ENCODE measurements at regions not wholly inside any gene's neighbourhood (a gene's known extent, or its start where the extent isn't known, plus 50 kb on each side); places are given as distances from the start of the nearest gene placed in this dataset.

GRCh38 chr6:40315060-40315459, 272.1 kb downstream of the LRFN2 start:
- in situ Hi-C loops (cut with HindIII; ENCODE audit: low sequenced_read_pairs), result no loop called here
- DNase-seq (ENCODE audit: low spot score), result no peak

- in situ Hi-C loops (cut with HindIII; ENCODE audit: low sequenced_read_pairs), result no loop called here
- DNase-seq (ENCODE audit: low spot score), result no peak
Measured at GRCh38 chr6:40313582-40313981, 273.6 kb downstream of the LRFN2 start.

GRCh38 chr6:40312213-40313015, 274.8 kb downstream of the LRFN2 start:
- DNase-seq (ENCODE audit: low spot score), result peak; percentile 87
- in situ Hi-C loops (cut with HindIII; ENCODE audit: low sequenced_read_pairs), result no loop called here

GRCh38 chr6:40308533-40309306, 278.4 kb downstream of the LRFN2 start:
- in situ Hi-C loops (cut with HindIII; ENCODE audit: low sequenced_read_pairs), result no loop called here
- DNase-seq (ENCODE audit: low spot score), result peak; percentile 30

DNA sequence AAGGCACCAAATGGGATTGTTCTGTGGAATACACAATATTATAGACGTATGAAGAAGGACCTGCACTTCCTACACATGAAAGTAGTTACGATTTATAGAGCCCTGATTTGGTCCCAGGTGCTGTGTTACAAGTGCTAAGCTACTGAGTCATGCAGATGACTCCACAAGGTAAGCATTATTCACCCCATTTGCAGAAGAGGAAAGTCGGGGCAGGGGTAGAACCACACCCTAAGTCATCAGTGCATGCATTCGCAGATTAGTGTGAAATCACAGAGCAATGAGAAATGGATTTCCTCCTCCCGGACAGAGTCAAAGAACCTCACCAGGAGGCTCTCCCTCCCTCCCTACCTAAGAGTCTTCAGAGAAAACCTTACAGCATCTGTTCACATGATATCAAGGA, 279.5 kb downstream of the LRFN2 start:
- in situ Hi-C loops (cut with HindIII; ENCODE audit: low sequenced_read_pairs), result no loop called here
- no peak for DNase-seq (ENCODE audit: low spot score)

DNA sequence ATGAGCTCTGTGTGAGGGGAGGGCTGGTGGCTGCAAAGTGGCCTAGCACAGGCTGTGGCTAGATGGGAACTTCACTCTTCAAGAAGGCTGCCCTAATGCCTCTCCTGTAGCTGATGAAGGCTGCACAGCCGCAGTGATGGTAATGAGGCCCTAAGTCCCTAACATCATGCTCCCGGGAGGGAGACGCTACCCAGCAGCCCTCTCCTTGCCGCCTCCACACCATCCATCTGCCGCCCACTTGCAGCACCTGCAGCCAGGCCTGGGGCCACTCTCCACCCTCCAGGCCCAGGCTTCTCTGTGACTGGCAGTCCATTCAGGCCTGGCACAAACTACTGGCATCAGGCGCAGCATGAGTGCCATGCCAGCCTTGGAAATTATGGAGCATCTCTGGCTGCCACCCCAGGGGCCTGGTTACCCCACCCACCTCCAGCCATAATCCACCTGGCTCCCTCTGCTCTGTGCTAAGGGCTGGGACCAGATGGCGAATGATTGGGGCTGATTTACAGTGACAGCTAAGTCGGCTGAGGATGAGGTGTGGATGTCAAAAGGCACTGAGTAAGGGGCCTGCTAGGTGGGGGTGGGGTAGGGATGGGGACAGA, 284.2 kb downstream of the LRFN2 start:
- in situ Hi-C loops (cut with HindIII; ENCODE audit: low sequenced_read_pairs), result no loop called here
- peak; percentile 94 for DNase-seq (ENCODE audit: low spot score)

DNA sequence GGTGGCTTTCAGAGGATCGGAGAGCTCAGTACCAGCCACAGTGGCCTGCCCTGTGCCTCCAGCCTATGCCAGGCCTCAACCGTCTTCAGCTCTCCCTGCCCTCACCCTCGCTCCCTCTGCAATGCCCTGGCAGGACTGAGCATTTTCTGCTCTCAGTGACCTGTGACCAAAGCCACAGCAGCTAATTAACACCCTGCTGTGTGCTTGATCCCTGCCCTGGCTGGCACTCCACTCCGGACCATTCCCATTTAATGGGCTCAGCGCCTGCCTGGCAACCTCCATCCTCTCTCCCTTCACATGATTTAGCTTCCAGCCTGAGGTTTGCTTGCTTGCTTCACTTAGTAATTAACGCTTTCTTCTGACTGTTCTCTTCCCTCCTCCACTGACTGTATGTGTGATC, 287.5 kb downstream of the LRFN2 start:
- in situ Hi-C loops (cut with HindIII; ENCODE audit: low sequenced_read_pairs), result no loop called here

GRCh38 chr6:40298207-40298606, 289.0 kb downstream of the LRFN2 start:
- DNase-seq (ENCODE audit: low spot score), result no peak
- in situ Hi-C loops (cut with HindIII; ENCODE audit: low sequenced_read_pairs), result no loop called here

More for the DNA sequence above, 287.5 kb downstream of the LRFN2 start:
- peak; percentile 81 for DNase-seq (ENCODE audit: low spot score)

GRCh38 chr6:40295251-40295950, 291.8 kb downstream of the LRFN2 start:
- in situ Hi-C loops (cut with HindIII; ENCODE audit: low sequenced_read_pairs), result no loop called here
- no peak for DNase-seq (ENCODE audit: low spot score)

GRCh38 chr6:40293460-40294185, 293.5 kb downstream of the LRFN2 start:
- DNase-seq (ENCODE audit: low spot score), result no peak
- in situ Hi-C loops (cut with HindIII; ENCODE audit: low sequenced_read_pairs), result no loop called here

DNA sequence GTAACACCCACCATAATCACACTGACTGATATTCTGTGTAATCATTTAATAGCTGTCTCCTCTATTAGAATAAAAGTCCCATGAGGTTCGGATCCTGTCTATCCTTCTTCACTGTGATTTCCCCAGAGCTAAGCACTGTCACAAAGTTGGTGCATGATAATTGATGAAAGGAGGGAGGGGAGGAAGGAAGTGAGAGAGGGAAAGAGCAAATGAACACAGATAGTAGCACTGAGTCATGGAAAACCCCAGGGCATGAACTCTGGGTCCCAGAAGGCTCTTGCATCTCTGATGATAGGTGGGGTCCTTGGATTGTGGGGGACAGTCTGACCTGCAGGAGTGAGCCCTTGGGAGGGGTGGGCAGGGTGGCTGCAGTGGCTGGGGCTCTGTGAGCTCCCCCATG, 294.1 kb downstream of the LRFN2 start:
- no peak for DNase-seq (ENCODE audit: low spot score)
- in situ Hi-C loops (cut with HindIII; ENCODE audit: low sequenced_read_pairs), result no loop called here

DNA sequence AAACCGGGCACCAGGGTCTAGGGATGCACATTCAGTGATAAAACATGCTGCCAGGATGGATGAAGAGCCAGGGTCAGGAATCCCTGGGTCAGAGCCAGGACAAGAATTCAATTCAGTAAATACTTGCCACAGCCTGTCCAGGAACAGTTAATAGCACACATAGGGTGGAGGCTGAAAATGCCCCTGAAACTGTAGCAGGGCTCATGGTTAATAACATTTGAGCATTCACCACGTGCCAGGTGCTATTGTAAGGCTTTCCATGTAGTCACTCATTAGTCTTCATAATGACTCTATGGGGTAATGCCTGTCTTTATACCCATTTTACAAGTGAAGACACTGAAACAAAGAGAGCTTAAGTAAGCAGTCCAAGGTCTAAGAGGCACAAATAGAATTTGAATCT, 296.3 kb downstream of the LRFN2 start:
- in situ Hi-C loops (cut with HindIII; ENCODE audit: low sequenced_read_pairs), result no loop called here

GRCh38 chr6:40288919-40289318, 298.2 kb downstream of the LRFN2 start:
- no peak for DNase-seq (ENCODE audit: low spot score)
- in situ Hi-C loops (cut with HindIII; ENCODE audit: low sequenced_read_pairs), result no loop called here

More for the DNA sequence above, 296.3 kb downstream of the LRFN2 start:
- DNase-seq (ENCODE audit: low spot score), result no peak

DNA sequence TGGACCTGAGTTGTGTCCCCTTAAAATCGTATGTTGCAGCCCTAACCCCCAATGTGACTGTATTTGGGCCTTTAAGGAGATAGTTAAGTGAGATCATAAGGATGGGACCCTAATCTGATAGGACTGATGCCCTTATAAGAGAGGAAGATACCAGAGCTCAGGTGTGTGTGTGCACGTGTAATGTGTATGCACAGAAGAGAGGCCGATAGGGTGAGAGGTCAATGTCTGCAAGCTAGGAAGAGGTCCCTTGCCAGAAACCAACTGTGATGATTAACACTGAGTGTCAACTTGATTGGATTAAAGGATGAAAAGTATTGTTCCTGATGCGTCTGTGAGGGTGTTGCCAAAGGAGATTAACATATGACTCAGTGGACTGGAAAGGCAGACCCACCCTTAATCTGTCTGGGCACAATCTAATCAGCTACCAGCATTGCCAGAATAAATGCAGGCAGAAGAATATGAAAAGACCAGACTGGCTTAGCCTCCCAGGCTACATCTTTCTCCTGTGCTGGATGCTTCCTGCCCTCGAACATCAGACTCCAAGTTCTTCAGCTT, 299.8 kb downstream of the LRFN2 start:
- no peak for DNase-seq (ENCODE audit: low spot score)
- in situ Hi-C loops (cut with HindIII; ENCODE audit: low sequenced_read_pairs), result no loop called here

GRCh38 chr6:40286721-40287120, 300.4 kb downstream of the LRFN2 start:
- DNase-seq (ENCODE audit: low spot score), result no peak
- in situ Hi-C loops (cut with HindIII; ENCODE audit: low sequenced_read_pairs), result no loop called here

- in situ Hi-C loops (cut with HindIII; ENCODE audit: low sequenced_read_pairs), result no loop called here
- DNase-seq (ENCODE audit: low spot score), result no peak
Measured at GRCh38 chr6:40285996-40286395, 301.2 kb downstream of the LRFN2 start.

GRCh38 chr6:40285535-40285934, 301.6 kb downstream of the LRFN2 start:
- in situ Hi-C loops (cut with HindIII; ENCODE audit: low sequenced_read_pairs), result no loop called here
- no peak for DNase-seq (ENCODE audit: low spot score)

- in situ Hi-C loops (cut with HindIII; ENCODE audit: low sequenced_read_pairs), result no loop called here
- DNase-seq (ENCODE audit: low spot score), result no peak
Measured at GRCh38 chr6:40282986-40283385, 304.2 kb downstream of the LRFN2 start.

DNA sequence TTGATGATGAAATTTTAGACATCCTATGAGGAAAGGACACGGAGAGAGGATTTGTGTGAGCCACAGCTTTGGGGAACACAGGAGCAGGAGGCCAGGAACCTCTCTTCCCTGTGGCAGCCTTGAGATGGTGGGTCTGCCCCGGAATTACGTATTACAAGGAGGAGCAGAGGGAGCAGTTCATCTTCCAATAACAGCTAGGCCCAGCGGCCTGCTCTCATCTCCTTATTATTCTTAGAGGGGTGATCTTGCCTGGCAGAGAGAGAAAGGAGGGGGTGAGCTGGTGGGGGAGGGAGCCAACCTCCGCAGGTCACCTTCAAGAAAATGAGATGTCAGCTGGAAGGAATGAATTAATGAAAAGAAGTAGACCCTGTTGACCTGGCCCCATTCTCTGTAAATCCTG, 305.8 kb downstream of the LRFN2 start:
- DNase-seq (ENCODE audit: low spot score), result no peak
- in situ Hi-C loops (cut with HindIII; ENCODE audit: low sequenced_read_pairs), result no loop called here
